Neural progenitor cell (in vitro differentiated cells): ENCODE measurements at regions not wholly inside any gene's neighbourhood (a gene's known extent, or its start where the extent isn't known, plus 50 kb on each side); places are given as distances from the start of the nearest gene placed in this dataset.

Source experiments
- DNase-seq: peaks from one replicate; pipeline ENCODE4 v3.0.0-alpha.2; 2016; ENCODE audit warnings: low spot score
- H2AFZ ChIP-seq: fragments of 200-600 bp; sonication (generic); replicated peaks from 2 replicates; pipeline ENCODE4 v1.6.1; 2016; ENCODE audit warnings: antibody characterized with exemption
- H3F3A ChIP-seq: fragments of 200-600 bp; sonication (generic); 2 replicates; pipeline ENCODE4 v1.6.1; 2016; ENCODE audit warnings: antibody characterized with exemption, low read depth
- H3K27ac ChIP-seq: fragments of 200-600 bp; sonication (generic); 2 replicates; pipeline ENCODE4 v1.5.1; 2016; ENCODE audit warnings: mild to moderate bottlenecking
- H3K27me3 ChIP-seq: fragments of 200-600 bp; sonication (generic); 2 replicates; pipeline ENCODE4 v1.6.1; 2016; ENCODE audit warnings: mild to moderate bottlenecking, moderate library complexity
- H3K36me3 ChIP-seq: fragments of 200-600 bp; sonication (generic); 2 replicates; pipeline ENCODE4 v1.5.1; 2016
- H3K4me1 ChIP-seq: fragments of 200-600 bp; sonication (generic); 2 replicates; pipeline ENCODE4 v1.6.1; 2016; ENCODE audit warnings: mixed run types
- H3K4me2 ChIP-seq: fragments of 200-600 bp; sonication (generic); 2 replicates; pipeline ENCODE4 v1.6.1; 2016
- H3K4me3 ChIP-seq: fragments of 200-600 bp; sonication (generic); 2 replicates; pipeline ENCODE4 v1.5.1; 2016
- H3K79me2 ChIP-seq: fragments of 200-600 bp; sonication (generic); 2 replicates; pipeline ENCODE4 v1.6.1; 2016; ENCODE audit warnings: low read depth
- H3K9ac ChIP-seq: fragments of 200-600 bp; sonication (generic); 2 replicates; pipeline ENCODE4 v1.6.1; 2016
- H3K9me3 ChIP-seq: fragments of 200-600 bp; sonication (generic); 2 replicates; pipeline ENCODE4 v1.5.1; 2016; ENCODE audit warnings: low read depth
- H4K20me1 ChIP-seq: fragments of 200-600 bp; sonication (generic); 2 replicates; pipeline ENCODE4 v1.6.1; 2016; ENCODE audit warnings: low read depth
- H3K27ac Mint-ChIP-seq: 3 replicates; pipeline ENCODE4 v1.8.0; 2021; ENCODE audit warnings: mixed read lengths
- H3K27me3 Mint-ChIP-seq: 2 replicates; pipeline ENCODE4 v1.8.0; 2022; ENCODE audit warnings: low read depth, mild to moderate bottlenecking, inconsistent platforms, moderate library complexity, mixed read lengths; ENCODE audit not compliant: insufficient read depth
- H3K36me3 Mint-ChIP-seq: 3 replicates; pipeline ENCODE4 v1.8.0; 2021; ENCODE audit warnings: mixed read lengths
- H3K4me1 Mint-ChIP-seq: 3 replicates; pipeline ENCODE4 v1.8.0; 2021; ENCODE audit warnings: mixed read lengths
- H3K4me3 Mint-ChIP-seq: 3 replicates; pipeline ENCODE4 v1.8.0; 2021; ENCODE audit warnings: mild to moderate bottlenecking, moderate library complexity, mixed read lengths
- H3K9me3 Mint-ChIP-seq: 3 replicates; pipeline ENCODE4 v1.8.0; 2020; ENCODE audit warnings: mixed read lengths
- CTCF ChIP-seq: fragments of 200-600 bp; sonication (generic); IDR thresholded peaks from 2 replicates; pipeline ENCODE4 v1.5.1; 2017; ENCODE audit warnings: antibody characterized with exemption, mild to moderate bottlenecking
- EZH2 ChIP-seq: fragments of 200-600 bp; sonication (generic); IDR thresholded peaks from 2 replicates; pipeline ENCODE4 v1.6.1; 2017; ENCODE audit warnings: antibody characterized with exemption, mild to moderate bottlenecking, moderate library complexity
- EZH2phosphoT487 ChIP-seq: fragments of 200-600 bp; sonication (generic); IDR thresholded peaks from 2 replicates; pipeline ENCODE4 v1.6.1; 2017; ENCODE audit warnings: antibody characterized with exemption

DNA sequence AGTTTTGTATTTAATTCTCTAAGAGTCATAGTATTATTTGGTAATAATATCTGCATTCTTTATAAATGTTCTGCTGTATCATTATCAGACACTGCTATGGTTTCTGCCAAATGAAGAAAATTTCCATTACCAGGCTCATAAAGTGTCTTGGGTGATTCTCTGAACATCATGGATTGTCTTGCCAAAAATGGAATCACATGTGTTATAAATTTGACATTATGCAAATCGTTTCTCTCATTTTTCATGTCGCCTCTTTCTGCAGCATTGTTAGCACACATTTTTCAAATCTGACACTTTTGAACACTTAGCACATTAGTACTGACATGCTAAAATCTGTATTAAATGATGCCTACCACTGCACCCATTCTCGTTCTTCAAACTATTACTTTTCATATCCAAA, 74.2 kb upstream of the NEK7 start:
- no peak overlapping the region for H3K27ac Mint-ChIP-seq
- H3K27me3 Mint-ChIP-seq: no peaks in the 10 kb centered on the region
- Histone ChIP-seq H3K9me3 (no peaks in the 10 kb centered on the region), H3K79me2 (no peaks in the 10 kb centered on the region), H3K27me3 (no peaks in the 10 kb centered on the region), H4K20me1 (no peaks in the 10 kb centered on the region), H3K27ac (no peak overlapping the region), H3K36me3 (no peaks in the 10 kb centered on the region), H2AFZ (no peak overlapping the region), H3K4me1 (no peaks in the 10 kb centered on the region), H3K9ac (no peak overlapping the region), H3K4me2 (no peak overlapping the region), H3F3A (no peaks in the 10 kb centered on the region), H3K4me3 (no peak overlapping the region)
- no peaks in the 10 kb centered on the region for H3K36me3 Mint-ChIP-seq
- no peaks in the 10 kb centered on the region for H3K4me1 Mint-ChIP-seq
- TF ChIP-seq EZH2phosphoT487 (no peak), CTCF (no peak), EZH2 (no peak)
- DNase-seq: no peak
- H3K4me3 Mint-ChIP-seq: no peak overlapping the region
- H3K9me3 Mint-ChIP-seq: peaks cover 5% of the 10 kb centered on the region

GRCh38 chr1:198083549-198083948, 73.2 kb upstream of the NEK7 start:
- H3K4me1 Mint-ChIP-seq: no peaks in the 10 kb centered on the region
- no peaks in the 10 kb centered on the region for H3F3A ChIP-seq
- H2AFZ ChIP-seq: no peak overlapping the region
- no peaks in the 10 kb centered on the region for H4K20me1 ChIP-seq
- peaks cover 3% of the 10 kb centered on the region for H3K9me3 Mint-ChIP-seq
- no peak overlapping the region for H3K4me3 ChIP-seq
- H3K4me2 ChIP-seq: no peak overlapping the region
- H3K9ac ChIP-seq: no peak overlapping the region
- H3K79me2 ChIP-seq: no peaks in the 10 kb centered on the region
- no peak overlapping the region for H3K4me3 Mint-ChIP-seq
- no peaks in the 10 kb centered on the region for H3K9me3 ChIP-seq
- no peak for DNase-seq
- no peaks in the 10 kb centered on the region for H3K27me3 ChIP-seq
- TF ChIP-seq EZH2: no peak
- no peak for TF ChIP-seq EZH2phosphoT487
- no peak for TF ChIP-seq CTCF
- no peaks in the 10 kb centered on the region for H3K36me3 Mint-ChIP-seq
- H3K4me1 ChIP-seq: no peaks in the 10 kb centered on the region
- no peak overlapping the region for H3K27ac Mint-ChIP-seq
- H3K36me3 ChIP-seq: no peaks in the 10 kb centered on the region
- no peaks in the 10 kb centered on the region for H3K27me3 Mint-ChIP-seq
- no peak overlapping the region for H3K27ac ChIP-seq

DNA sequence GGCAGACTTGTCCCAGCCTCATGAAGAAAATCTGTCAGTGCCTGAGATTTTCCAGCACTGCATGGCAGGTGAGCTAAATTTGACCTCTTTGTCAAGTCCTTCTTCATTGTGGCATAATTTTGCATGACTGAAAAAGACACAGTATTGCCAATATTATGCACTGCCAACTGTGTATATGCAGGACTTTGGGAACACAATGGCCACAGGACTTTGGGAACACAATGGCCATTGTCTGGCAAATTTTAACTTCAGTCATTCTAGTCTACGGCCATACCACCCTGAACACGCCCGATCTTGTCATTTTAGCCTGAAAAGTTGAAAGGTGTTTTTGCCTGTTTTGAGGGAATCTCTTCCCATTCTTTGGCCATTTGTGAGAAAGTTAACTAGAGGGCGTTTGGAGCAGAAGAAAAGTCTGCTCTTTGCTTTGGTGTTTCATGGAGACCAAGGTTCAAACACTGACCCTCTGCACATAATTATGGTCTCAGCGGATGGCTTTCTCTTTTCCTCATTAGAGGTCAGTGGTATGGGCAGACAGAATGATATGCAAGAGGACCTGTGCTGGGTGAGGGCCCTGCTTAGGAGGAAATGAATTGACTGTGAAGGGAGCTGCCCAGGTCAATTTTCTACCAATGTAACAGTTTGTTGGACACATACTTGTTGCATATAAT, 72.4 kb upstream of the NEK7 start:
- H3K4me1 Mint-ChIP-seq: peaks cover 4% of the 10 kb centered on the region
- Histone ChIP-seq H3K27ac (no peak overlapping the region), H3K9me3 (no peaks in the 10 kb centered on the region), H3K4me1 (no peaks in the 10 kb centered on the region), H3K27me3 (no peaks in the 10 kb centered on the region), H3K4me3 (no peak overlapping the region), H4K20me1 (no peaks in the 10 kb centered on the region), H3F3A (no peaks in the 10 kb centered on the region), H3K36me3 (no peaks in the 10 kb centered on the region), H3K4me2 (no peak overlapping the region), H2AFZ (peak overlapping the region; percentile 4), H3K9ac (no peak overlapping the region), H3K79me2 (no peaks in the 10 kb centered on the region)
- no peaks in the 10 kb centered on the region for H3K36me3 Mint-ChIP-seq
- TF ChIP-seq EZH2phosphoT487: no peak
- TF ChIP-seq CTCF: no peak
- TF ChIP-seq EZH2: no peak
- H3K27ac Mint-ChIP-seq: no peak overlapping the region
- H3K27me3 Mint-ChIP-seq: no peaks in the 10 kb centered on the region
- no peak for DNase-seq
- H3K4me3 Mint-ChIP-seq: no peak overlapping the region
- peaks cover 2% of the 10 kb centered on the region for H3K9me3 Mint-ChIP-seq
